HG02973 (cell line): ENCODE measurements at regions not wholly inside any gene's neighbourhood (a gene's known extent, or its start where the extent isn't known, plus 50 kb on each side); places are given as distances from the start of the nearest gene placed in this dataset.

Experiments
- ATAC-seq: cut with Tn5 transposase; IDR thresholded peaks from one replicate; pipeline ENCODE4 v1.9.1; 2021; ENCODE audit warnings: moderate library complexity; ENCODE audit not compliant: unreplicated experiment

- ATAC-seq, result no peak
Measured at GRCh38 chr11:45365961-45366618, 79.9 kb upstream of the SYT13 start.

GRCh38 chr11:45362636-45363035, 76.5 kb upstream of the SYT13 start:
- no peak for ATAC-seq

- ATAC-seq, result no peak
Measured at GRCh38 chr11:45361551-45361950, 75.4 kb upstream of the SYT13 start.

- ATAC-seq, result no peak
Measured at GRCh38 chr11:45355706-45356041, 69.5 kb upstream of the SYT13 start.

GRCh38 chr11:45354976-45355705, 69.0 kb upstream of the SYT13 start:
- ATAC-seq, result peak; percentile 94

- ATAC-seq, result no peak
Measured at GRCh38 chr11:45348729-45349128, 62.6 kb upstream of the SYT13 start.

- no peak for ATAC-seq
Measured at GRCh38 chr11:45347348-45348082, 61.4 kb upstream of the SYT13 start.

- ATAC-seq, result no peak
Measured at GRCh38 chr11:45345491-45345890, 59.4 kb upstream of the SYT13 start.

- no peak for ATAC-seq
Measured at GRCh38 chr11:45344028-45344427, 57.9 kb upstream of the SYT13 start.

GRCh38 chr11:45343444-45343843, 57.3 kb upstream of the SYT13 start:
- ATAC-seq, result no peak

GRCh38 chr11:45341372-45341771, 55.2 kb upstream of the SYT13 start:
- no peak for ATAC-seq

- peak; percentile 92 for ATAC-seq
Measured at GRCh38 chr11:45339729-45340519, 53.8 kb upstream of the SYT13 start.

GRCh38 chr11:45337583-45338360, 51.6 kb upstream of the SYT13 start:
- ATAC-seq, result no peak

- ATAC-seq, result no peak
Measured at GRCh38 chr11:45336136-45336535, 50.0 kb upstream of the SYT13 start.
